Medulla oblongata (tissue), 1 donor: ENCODE measurements at regions not wholly inside any gene's neighbourhood (a gene's known extent, or its start where the extent isn't known, plus 50 kb on each side); places are given as distances from the start of the nearest gene placed in this dataset.
"Not testable (repeated sequence)": the region's sequence is repeated elsewhere in the genome, so short reads cannot be mapped to it uniquely, and the experiment has no call there.

Source experiments
- DNase-seq: peaks from one replicate; pipeline ENCODE4 v3.0.0-alpha.2; 2015; ENCODE audit errors: extremely low spot score

GRCh38 chr4:60953826-60954225 is 246.3 kb upstream of the ADGRL3 start:
- no peak for DNase-seq

- no peak for DNase-seq
Observed at GRCh38 chr4:60962286-60962685, 237.8 kb upstream of the ADGRL3 start.

- DNase-seq: no peak
Observed at GRCh38 chr4:60981534-60981933, 218.6 kb upstream of the ADGRL3 start.

- DNase-seq: no peak
Observed at GRCh38 chr4:60989141-60989540, 211.0 kb upstream of the ADGRL3 start.

- DNase-seq: no peak
Observed at GRCh38 chr4:60992037-60992436, 208.1 kb upstream of the ADGRL3 start.

GRCh38 chr4:61003301-61003700 is 196.8 kb upstream of the ADGRL3 start:
- no peak for DNase-seq

- no peak for DNase-seq
Observed at GRCh38 chr4:61004651-61005170, 195.4 kb upstream of the ADGRL3 start.

DNA sequence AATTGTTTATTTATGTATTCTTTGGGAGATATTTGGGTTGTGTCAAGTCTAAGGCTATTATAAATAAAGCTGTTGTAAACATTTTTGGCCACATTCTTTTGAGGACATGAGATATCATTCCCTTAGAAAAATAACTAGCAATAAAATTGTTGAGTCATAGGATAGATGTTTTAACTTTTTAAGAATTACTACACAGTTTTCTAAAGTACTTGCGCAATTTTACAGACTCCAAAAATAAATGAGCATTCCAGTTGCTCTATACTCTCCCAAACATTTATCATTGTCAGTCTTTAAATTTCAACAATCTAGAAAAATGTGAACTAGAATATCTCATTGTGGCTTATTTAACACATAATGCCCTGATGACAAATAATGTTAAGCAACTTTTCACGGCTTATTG is 189.1 kb upstream of the ADGRL3 start:
- DNase-seq: no peak

DNA sequence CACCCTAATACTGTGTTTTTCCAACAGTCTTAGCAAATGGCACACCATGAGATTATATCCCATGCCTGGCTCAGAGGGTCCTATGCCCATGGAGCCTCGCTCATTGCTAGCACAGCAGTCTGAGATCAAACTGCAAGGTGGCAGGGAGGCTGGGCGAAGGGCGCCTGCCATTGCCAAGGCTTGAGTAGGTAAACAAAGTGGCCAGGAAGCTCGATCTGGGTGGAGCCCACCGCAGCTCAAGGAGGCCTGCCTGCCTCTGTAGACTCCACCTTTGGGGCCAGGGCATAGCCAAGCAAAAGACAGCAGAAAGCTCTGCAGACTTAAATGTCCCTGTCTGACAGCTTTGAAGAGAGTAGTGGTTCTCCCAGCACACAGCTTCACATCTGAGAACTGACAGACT is 188.2 kb upstream of the ADGRL3 start:
- DNase-seq: not testable (repeated sequence)

DNA sequence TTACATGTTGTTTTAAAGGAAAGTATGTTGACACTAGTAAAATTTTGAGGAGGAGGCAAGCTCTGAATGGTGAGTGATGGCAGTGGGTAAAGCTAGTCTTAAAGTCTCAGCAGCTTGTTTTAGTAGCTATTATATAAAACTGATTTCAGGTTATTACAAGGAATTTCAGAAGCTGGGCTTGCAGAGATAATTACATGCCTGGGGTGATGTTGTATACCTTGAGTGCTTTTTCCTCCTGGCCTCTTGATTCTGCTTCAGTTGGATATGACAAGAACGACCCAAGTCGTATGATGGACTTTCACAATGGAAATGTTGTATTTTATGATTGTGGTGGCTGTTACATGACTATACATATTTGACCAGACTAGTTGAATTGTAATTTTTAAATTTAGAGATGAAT is 175.5 kb upstream of the ADGRL3 start:
- DNase-seq: no peak

GRCh38 chr4:61027939-61028338 is 172.2 kb upstream of the ADGRL3 start:
- DNase-seq: no peak

DNA sequence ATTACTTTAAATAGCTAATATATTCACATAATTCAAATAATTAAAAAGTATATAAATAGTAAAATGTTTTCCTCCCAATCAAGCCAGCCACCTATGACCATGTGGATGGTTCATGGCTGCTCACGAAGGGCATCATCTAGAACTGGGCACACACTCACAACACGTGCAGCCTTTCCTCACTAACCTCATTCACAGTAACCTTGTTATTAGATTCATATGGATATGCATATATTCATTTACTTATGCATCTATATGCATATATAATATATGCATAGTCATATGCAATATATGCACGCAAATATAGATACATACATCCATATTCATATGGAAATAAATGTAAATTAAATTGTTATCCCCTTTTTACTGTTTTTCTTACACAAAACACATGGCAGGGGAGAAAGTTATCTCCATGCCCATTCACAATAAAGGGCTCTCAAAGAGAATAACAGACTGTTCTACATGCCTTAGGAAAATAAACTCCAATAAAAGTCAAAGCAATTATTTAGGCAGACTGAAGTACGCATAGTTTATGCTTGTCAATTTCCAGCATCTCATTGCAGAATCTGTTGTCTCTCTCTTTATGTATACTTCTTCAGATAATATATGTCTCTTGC is 163.9 kb upstream of the ADGRL3 start:
- no peak for DNase-seq

- no peak for DNase-seq
Observed at GRCh38 chr4:61041527-61041926, 158.6 kb upstream of the ADGRL3 start.

- DNase-seq: no peak
Observed at GRCh38 chr4:61044837-61045236, 155.3 kb upstream of the ADGRL3 start.

DNA sequence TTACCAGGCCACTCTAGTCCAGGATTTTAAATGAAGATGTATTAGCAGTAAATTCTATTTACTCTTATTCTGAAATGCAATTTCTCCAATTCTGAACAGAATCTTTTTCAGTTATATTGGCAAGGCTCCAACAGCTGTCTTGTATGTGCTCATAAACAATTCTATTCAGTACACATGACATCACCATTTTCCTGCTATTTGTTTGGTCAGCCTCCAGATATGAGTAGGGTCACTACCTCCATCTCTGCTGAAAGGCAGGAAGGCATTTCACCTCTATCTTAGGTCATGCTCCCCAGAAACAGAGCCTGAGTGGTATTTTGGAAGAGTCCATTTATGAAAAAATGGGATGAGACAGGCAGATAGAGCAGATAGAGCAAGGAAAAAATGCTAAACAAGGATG is 151.1 kb upstream of the ADGRL3 start:
- no peak for DNase-seq

- no peak for DNase-seq
Observed at GRCh38 chr4:61067381-61067780, 132.7 kb upstream of the ADGRL3 start.

GRCh38 chr4:61068060-61068459 is 132.1 kb upstream of the ADGRL3 start:
- no peak for DNase-seq

GRCh38 chr4:61068745-61069144 is 131.4 kb upstream of the ADGRL3 start:
- DNase-seq: no peak

- no peak for DNase-seq
Observed at GRCh38 chr4:61070269-61070668, 129.9 kb upstream of the ADGRL3 start.

DNA sequence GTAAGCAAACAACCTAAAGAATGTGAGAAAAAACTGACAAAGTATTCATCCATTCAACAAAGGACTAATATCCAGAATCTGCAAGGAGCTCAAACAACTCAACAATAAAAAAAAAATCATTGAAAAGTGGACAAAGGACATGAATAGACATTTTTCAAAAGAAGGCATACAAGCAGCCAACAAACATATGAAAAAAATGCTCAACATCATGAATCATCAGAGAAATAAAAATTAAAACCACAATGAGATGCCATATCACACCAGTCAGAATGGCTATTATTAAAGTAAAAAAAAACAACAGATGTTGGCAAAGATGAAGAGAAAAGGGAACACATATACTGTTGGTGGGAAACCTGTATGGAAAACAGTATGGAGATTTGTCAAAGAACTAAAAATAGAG is 120.7 kb upstream of the ADGRL3 start:
- DNase-seq: no peak

DNA sequence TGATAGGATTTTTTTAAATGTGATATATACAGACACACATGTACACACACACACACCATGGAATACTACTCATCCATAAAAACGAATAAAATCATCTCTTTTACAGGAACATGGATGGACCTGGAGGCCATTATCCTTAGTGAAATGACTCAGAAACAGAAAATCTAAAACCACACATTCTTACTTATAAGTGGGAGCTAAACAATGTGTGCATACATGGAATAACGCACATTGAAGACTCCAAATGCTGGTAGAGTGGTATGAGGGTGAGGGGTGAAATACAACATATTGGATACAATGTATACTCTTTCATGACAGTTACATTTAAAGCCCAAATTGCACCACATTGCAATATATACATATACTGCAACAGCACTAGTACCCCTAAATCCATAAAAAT is 120.2 kb upstream of the ADGRL3 start:
- no peak for DNase-seq

- no peak for DNase-seq
Observed at GRCh38 chr4:61085534-61085933, 114.6 kb upstream of the ADGRL3 start.

GRCh38 chr4:61086357-61086756 is 113.8 kb upstream of the ADGRL3 start:
- DNase-seq: no peak

GRCh38 chr4:61086979-61087378 is 113.1 kb upstream of the ADGRL3 start:
- DNase-seq: no peak
